ENCODE measurements at regions not wholly inside any gene's neighbourhood (a gene's known extent, or its start where the extent isn't known, plus 50 kb on each side); places are given as distances from the start of the nearest gene placed in this dataset.

DNA sequence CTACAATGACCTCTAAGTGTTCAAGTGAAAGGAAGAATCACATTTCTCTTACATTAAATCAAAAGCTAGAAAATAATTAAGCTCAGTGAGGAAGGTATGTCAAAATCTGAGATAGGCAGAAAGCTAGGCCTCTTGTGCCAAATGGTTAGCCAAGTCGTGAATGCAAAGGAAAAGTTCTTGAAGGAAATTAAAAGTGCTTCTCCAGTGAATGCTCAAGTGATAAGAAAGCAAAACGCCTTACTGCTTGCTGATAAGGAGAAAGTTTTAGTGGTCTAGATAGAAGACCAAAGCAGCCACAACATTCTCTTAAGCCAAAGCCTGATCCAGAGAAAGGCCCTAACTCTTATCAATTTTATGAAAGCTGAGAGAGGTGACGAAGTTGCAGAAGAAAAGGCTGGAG lies 932.3 kb upstream of the ACVR2A start:
- no peak for DNase-seq (ENCODE audit: low read depth, low spot score)

DNA sequence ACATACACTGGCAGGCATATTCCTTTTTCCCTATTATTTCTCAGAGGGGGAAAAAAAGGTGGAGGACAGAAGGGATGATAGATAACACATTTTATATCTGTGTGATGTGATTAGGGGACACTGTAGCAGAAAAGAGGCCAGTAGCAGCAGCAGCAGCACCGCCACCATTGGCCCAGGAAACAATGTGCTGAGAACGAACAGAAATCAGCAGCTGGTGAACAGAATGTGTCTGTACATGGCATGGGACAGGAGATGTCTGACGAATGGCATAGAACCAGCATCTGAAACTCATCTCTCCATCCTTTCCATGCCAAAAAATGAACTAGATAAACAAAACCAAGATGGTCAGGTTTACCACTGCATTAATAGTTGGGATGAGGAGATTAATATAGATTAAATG lies 936.1 kb upstream of the ACVR2A start:
- DNase-seq (ENCODE audit: low read depth, low spot score), result no peak

DNA sequence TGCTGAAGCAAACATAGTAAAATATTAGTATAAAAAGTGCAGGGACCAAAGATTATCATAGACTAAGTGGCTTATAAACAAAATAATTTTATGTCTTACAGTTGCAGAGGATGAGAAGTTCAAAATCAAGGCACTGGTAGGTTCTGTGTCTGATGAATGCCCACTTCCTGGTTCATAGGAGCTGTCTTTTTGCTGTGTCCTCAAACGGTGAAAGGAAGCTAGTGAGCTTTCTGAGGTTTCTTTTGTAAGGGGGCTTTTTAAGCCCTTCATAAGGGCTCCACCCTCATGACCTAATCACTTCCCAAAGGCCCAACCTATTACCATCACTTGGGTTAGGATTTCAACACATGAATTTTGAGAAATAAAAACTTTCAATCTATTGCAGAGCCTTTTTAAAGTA lies 946.7 kb upstream of the ACVR2A start:
- no peak for DNase-seq (ENCODE audit: low read depth, low spot score)

DNA sequence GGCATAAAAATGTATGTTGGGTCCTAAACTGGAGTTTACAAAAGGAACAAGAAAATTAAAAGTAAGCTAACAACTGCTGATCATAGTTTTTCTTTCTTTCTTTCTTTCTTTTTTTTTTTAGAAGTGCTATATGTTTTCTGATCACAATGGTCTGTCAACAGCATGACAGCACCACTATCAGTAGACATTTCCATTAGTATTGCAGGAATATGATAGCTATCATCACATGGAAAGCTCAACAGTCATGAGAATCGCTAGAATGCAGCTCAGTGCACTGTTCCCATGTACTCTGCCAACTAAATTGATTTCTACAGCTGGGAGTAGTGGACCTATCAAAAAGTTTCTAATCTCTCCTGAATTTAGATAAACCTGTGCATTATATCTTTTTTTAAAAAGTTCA lies 950.3 kb upstream of the ACVR2A start:
- DNase-seq (ENCODE audit: low read depth, low spot score), result no peak

DNA sequence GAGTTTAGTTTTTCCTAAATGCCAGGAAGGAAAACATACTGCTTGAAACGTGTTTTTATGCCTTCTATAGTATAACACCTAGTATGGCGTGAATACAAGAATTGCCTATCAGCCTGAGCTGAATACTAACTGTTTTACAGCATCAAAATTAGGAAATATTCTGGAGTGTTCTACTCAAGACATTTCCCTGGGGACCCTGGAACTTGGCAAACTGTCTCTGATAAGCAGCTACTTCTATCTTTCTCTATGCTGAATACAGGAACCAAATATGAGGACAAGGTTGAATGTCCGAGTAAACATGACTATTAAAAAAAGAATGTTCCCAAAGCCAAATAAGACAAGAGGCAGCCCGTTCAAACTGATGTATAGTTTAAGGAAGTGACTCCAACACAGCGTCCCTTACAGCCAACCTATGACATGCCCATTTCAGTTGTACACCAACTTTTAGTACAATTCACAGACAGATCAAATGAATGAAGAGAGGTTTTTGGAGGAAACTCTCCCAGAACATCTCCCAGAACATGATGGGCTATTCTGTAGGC lies 951.3 kb upstream of the ACVR2A start:
- DNase-seq (ENCODE audit: low read depth, low spot score), result no peak

DNA sequence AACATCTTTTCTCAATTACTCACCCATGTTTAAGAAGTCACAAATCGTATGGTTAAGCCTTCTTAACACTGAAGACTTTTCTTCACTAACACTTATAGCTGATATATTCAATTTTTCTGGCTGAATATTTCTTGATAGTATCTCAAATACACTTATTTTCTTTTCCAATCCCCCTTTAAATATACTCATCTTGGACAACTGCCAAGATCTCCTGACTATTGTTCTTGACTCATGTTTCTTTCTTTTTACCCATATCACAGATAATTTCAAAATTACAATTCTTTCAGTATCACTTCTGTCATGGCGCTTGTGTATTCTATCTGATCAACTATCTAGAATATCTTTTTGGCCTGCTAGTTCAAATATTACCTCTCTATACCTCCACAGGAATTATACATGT lies 954.3 kb upstream of the ACVR2A start:
- no peak for DNase-seq (ENCODE audit: low read depth, low spot score)

DNA sequence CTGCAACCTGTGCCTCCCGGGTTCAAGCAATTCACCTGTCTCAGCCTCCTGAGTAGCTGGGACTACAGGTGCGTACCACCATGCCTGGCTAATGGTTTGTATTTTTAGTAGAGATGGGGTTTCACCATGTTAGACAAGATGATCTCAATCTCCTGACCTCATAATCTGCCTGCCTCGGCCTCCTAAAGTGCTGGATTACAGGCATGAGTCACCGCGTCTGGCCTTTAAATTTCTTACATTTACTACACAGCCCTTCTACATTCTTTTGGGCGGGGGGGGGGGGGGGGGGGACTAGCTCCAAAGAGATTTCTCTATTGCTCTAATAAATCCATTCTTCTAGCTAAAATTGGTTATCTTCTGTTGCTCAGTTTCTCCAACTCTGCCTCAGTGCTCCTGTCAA lies 964.9 kb upstream of the ACVR2A start:
- DNase-seq (ENCODE audit: low read depth, low spot score), result no peak

DNA sequence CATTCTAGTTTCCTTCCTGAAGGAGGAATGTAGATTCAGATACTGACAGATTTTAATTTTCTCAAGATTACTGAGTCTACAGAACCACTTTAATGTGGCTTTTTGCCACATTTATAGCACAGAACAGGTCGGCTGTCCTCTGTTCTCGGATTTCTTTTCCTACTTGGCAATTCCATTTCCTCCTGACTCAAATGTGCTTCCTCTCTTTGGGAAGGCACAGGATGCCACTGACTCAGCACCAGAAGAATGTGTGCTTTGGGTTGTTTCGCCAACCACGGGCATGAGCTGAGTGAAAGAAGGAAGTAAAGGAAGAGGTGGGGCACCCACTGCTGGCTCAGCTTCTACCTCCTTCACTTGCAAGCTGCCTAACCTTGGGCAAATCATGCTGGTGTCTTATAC lies 970.6 kb upstream of the ACVR2A start:
- DNase-seq (ENCODE audit: low read depth, low spot score), result no peak

DNA sequence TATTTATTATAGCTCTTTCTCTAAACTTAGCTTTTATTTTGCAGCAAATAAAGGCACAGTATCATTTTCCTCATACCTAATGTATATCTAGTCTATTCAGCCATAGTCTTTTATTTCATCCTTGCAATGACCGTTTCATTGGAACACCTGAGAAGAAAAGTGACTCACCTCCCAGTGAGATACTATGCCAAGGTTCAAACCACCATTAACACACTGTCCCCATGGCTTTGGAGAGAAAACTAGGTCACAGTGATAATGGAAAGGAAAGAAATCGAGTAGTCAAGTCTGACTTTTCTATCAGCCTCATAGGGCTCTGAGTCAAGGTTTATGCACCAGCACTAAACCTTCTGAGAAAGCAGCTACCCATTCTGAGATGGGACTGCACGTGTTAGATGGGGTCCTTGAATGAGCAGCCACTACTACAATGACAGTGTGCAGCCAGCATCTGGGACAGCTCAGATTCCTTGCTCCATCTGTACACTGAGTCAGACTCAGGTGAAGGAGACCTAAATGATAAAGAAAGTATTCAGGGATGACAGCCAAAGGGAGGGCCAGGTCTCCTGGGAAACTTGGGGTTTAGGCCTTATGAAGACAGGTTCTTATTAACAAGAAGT lies 971.1 kb upstream of the ACVR2A start:
- DNase-seq (ENCODE audit: low read depth, low spot score), result no peak

DNA sequence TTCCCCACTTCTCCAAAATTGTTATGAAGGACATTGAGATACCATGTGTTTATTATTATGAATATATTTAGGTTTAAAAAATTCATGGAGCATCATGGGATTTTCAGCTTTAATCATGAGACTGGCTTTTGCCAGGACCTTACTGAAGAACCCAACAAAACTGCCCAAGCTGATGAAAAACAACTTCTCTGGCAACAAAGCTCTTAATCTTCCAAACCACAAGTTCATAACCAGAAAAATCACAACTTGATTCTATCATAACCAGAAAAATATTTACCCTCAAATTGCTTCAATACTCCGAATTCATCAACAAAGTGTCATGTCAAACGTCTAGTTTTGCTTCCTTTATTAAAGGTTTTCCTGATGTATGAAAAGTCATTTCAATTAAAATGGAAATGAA lies 971.8 kb upstream of the ACVR2A start:
- DNase-seq (ENCODE audit: low read depth, low spot score), result no peak

DNA sequence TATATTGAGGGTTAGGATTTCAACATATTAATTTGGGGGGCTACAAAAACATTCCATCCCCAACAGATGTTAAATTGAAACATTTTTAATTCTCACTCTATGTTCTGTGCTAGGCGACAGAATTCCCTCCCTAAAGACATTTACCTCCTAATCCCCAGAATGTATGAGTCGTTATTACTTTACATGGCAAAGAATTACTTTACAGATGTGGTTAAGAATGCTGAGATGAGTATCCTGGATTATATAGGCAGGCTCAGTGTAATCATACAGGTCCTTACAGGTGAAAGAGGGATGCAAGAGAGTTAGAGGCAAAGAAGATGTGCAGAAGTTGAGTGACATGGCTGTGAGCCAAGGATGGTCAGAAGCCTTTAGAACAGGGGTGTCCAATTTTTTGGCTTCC lies 974.1 kb upstream of the ACVR2A start:
- no peak for DNase-seq (ENCODE audit: low read depth, low spot score)

DNA sequence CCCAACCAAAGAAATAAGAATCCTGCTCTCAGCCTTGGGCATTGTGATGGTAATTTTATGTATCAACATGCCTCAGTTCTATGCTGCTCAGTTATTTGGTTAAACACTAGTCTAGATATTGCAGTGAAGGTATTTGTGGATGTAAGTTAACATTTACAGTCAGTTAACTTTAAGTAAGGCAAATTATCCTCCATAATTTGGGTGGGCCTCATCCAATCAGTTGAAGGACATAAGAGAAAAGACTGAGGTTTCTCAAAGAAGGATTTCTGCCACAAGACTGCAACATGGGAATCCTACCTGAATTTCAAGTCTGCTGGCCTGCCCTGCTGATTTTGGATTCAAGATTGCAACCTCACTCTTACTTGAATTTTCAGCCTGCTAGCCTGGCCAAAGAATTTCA lies 975.5 kb upstream of the ACVR2A start:
- DNase-seq (ENCODE audit: low read depth, low spot score), result no peak

DNA sequence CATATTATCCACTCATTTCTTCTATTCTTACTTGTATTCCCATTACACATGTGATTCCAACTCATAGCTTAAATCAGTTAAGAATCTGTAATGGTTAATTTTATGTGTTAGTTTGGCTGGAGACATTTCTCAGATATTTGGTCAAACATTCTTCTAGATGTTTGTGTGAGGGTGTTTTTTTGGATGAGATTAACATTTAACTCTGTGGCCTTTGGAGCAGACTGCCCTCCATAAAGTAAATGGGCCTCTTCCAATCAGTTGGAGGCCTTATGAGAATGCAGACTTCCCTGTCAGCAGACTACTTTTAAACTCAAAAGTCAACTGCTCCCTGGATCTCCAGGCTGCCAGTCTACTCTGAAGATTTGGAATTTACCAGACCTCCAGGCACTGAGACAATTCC lies 976.8 kb upstream of the ACVR2A start:
- no peak for DNase-seq (ENCODE audit: low read depth, low spot score)

DNA sequence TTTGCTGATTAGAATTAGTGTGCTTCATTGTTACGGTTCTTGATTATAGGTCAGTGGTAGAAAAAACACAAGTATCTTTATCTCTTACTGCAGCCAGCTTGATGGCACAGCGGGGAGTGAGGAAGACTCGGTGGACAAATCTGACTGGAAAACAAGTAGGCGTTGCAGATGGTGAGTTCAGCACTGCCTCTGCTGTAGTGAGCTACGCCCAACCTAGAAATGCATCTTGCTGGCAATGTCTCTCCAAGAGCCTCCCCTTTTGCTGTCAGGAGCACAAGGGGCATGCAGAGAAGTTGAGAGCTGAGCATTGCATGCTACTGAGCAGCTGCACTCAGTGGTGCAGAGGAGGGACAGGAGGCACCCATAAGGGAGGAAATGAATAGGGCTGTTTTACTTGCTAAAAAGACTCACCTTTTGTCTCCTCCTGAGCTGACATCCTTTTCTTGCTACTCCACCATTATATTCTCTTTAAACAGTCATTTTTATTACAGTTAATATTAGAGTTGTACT lies 977.3 kb upstream of the ACVR2A start:
- DNase-seq (ENCODE audit: low read depth, low spot score), result no peak

DNA sequence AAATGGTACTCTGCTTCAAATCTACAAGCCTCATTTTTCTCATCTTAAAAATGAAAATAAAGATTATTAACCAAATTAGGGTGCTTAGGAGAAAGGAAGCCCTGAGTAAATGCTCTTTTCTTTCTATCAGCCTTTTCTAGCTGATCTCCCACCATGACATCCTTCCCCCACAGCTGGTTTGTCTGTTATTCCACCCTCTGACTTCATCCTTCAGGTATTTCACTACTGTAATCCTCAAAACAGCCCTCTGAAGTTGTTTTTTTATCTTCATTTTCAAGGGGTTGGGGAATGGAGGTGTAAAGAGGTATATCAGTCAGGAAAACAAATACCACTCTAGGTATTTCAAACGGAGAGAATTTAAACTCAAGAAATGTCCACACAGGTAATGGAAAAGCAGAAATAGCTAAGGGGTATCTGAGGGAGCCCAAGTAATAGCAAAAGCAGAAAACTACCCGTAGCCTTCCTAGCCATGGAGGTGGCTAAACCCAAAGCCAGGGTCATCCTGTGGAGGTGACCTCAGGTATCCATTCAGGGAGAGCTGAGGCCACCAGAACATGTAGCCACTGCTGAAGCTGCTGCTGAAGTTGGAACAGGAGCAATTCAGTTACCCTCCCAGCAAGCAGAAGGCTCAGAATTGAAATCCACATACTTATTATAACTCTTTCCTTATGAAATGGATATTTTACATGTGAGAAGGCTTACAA lies 990.9 kb upstream of the ACVR2A start:
- no peak for DNase-seq (ENCODE audit: low read depth, low spot score)

DNA sequence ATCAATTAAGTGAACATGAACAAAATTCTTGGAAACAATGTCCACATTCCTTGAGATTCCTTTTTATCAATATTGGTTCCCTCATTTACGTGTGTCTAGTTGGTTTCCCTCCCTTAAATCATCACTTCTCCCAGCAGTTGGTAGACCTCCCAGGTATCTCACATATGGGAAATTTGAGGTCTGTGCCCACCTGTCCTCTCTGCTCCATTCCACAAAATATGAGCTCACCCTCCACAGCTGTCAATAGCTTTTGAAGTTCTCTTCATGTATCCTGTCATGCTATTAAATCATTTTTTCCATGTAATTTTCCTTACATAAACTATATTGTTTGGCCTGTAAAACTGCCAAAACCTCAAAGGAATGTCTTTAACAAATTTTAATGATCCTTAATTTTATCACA lies 992.2 kb upstream of the ACVR2A start:
- no peak for DNase-seq (ENCODE audit: low read depth, low spot score)

DNA sequence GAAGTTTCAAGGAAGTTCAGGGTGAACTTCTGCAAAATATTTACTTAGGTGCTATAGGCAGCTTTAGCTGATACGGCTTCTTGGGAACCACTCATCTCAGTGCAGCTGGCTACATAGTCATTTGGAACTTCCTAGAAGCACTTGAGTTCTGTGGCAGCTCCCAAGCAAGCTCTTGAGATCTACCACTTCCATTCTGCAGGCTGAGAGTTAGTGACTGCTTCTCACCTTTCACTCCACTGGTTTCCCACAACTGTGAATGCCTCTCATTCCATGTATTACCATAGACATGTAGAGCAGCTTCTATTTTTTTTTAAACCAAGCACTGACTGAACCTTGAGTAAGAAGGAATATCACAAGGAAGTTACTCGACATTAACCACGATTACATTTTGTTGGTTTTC lies 994.1 kb upstream of the ACVR2A start:
- DNase-seq (ENCODE audit: low read depth, low spot score), result no peak

DNA sequence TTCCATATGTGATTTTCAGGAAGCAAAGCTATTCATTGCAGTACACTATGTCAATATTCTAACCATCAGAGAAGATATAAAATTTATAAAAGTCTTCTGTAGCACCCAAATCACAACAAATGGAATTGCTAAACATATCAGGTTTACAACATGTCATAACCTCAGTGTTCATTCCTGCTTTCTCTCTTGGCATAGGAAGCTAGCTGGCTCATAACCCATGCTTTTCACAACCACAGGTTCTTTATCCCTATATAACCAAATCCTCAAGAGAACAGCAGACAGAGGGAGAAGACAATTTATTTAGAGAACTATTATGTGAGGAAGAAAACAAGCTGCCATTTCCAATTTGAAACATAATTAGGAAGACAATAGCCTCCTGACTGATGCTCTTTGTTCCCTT lies 997.0 kb upstream of the ACVR2A start:
- no peak for DNase-seq (ENCODE audit: low read depth, low spot score)

DNA sequence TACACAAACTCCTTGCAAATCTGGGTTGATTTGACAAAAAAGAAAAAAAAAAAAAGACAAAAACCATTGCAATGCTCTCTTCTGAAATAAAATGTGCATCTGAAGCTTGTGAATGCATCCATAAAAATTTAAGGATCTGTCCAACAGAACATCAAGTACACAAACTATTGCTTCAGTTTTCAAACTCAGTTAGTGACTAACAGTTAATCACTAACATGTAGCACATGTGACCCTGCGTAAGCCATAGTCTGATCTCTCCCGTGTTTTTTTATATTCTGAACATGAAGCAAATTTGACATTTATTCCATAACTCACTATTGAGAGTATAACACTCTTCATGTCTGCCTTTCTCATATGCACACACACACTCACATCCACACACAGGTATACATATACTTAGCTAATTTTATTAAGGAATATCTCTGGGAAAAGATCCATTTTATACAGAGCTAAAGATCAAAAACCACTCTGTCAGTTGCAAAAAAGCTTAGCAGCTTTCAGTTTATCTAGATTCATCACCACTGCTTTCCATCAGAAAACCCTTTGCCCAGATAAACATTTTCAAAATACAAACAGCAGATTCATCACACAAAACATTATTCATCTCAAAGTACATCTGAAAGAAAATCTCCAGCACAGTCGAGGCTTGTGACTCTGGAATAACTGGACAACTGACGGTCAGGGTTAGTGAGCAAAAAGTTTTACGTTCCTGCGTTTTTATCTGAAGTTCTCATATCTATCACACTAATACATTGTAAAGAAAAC lies 1000.4 kb upstream of the ACVR2A start:
- no peak for DNase-seq (ENCODE audit: low read depth, low spot score)

DNA sequence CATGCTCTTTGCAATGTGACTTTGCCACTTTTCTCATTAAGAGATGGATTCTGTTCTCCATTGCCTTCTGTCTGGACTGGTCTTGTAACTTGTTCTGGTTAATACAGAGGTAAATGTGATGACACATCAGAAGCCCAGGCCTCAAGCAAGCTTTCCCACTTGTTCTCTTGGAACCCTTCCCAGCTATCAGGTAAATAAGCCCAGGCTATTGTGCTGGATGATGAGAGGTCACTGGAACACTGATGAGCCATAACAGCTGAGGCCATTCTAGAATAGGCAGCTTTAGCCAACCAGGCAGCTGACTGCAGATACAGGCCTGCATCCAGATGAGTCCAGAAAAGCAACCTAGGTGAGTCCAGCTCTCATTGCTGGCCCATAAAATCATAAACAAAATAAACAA lies 1007.0 kb upstream of the ACVR2A start:
- no peak for DNase-seq (ENCODE audit: low read depth, low spot score)

DNA sequence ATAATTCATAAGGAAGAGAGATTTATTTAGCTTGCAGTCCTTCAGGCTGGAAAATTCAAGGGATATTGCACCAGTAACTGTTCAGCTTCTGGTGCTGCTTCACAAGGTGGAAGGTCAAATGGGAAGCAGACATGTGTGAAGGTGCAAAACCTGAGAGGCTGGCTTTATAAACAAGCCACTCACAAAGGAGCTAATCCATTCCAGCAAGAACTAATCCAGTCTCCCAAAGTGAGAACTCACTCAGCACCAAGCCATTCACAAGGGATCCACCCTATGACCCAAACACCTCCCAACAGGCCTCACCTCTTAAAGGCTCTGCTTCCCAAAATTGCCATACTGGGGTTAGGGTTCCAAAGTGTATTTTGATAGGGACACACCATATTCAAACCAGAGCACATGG lies 1018.4 kb upstream of the ACVR2A start:
- DNase-seq (ENCODE audit: low read depth, low spot score), result no peak

DNA sequence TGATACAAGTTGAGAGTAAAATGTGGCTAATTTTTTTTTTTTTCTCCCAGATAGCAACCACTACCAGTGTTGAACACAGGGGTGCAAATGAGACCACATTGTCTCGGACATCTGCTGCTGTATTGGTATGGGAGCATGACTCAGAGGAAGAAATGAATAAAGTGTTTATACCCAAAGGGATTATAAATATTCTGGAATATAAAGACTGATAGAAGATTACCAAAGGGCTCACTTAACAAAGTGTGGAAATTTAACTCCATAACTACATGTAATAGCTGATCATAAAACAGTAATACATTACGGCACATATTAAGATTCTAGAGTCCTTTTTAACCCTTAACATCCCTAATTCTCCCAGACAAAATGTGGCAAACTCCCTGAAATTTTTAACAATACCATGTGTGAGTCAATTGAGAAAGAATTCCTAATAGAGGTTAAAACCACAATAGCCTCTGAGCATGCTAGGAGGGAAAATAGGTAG lies 1023.0 kb upstream of the ACVR2A start:
- DNase-seq (ENCODE audit: low read depth, low spot score), result no peak

DNA sequence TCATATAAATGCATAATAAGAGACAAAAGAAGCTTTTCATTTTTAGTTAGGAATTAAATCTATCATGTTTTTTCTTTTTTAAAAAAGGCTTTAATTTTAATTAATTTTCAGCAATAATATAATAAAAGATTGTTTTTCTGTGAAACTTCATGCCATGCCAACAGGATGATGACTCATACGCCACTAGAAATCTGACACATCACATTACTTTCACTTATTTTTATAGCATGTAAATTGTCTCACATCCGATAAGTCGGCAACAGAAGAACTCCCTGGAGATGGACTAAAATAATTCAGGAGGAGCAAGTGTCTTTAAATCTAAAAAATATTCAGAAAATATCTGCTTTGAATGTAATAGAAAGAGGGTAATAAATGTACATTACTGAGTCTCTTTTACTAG lies 1024.2 kb upstream of the ACVR2A start:
- DNase-seq (ENCODE audit: low read depth, low spot score), result no peak

Data from activated CD4-positive, CD25-positive, alpha-beta regulatory T cell treated with anti-CD3 and anti-CD28 coated beads, Interleukin-2, amount 50 U/mL, for 16 hours (primary cell).